Breast epithelium (tissue), 3 donors: ENCODE measurements at regions not wholly inside any gene's neighbourhood (a gene's known extent, or its start where the extent isn't known, plus 50 kb on each side); places are given as distances from the start of the nearest gene placed in this dataset.

Experiments used
- CTCF ChIP-seq, 3 donors: fragments of 450-650 bp; IDR thresholded peaks; one replicate each; pipeline ENCODE4 v1.5.1; 2016 to 2017; ENCODE audit warnings: antibody characterized with exemption in 3 of 3, mild to moderate bottlenecking in 3 of 3, moderate library complexity in 3 of 3
- POLR2A ChIP-seq: fragments of 450-650 bp; IDR thresholded peaks from one replicate; pipeline ENCODE4 v1.6.1; 2016; ENCODE audit warnings: antibody characterized with exemption, mild to moderate bottlenecking, moderate library complexity
- POLR2AphosphoS5 ChIP-seq, 3 donors: sonication (generic); formaldehyde crosslinking; IDR thresholded peaks; one replicate each; pipeline ENCODE4 v1.6.1; 2017; ENCODE audit warnings: antibody characterized with exemption in 3 of 3

GRCh38 chr4:14545163-14545562, 457.1 kb upstream of the CPEB2 start:
- TF ChIP-seq POLR2A (no peak), POLR2AphosphoS5 (IDR thresholded peaks at IDR 0.05) (no peak), CTCF (IDR thresholded peaks at IDR 0.05) (no peak)
